ENCODE measurements at regions not wholly inside any gene's neighbourhood (a gene's known extent, or its start where the extent isn't known, plus 50 kb on each side); places are given as distances from the start of the nearest gene placed in this dataset.

DNA sequence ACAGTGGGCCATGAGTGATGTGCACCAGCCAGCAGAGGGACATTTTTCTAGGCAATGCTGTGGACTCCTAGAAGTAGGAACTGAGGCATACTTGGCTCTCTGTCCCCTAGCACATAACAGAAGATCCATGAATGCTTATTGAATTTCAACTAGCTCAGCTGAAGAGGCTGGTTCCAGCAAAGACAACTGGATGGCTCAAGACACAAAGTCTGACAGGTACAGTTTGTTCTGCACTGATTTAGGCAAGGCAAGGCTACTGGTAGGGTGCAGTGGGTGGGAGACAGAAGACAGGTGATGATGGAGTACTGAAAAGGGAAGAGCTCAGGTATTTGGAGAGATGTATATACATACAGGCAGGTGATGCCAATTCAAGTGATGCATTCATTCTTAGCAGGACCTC, 72.4 kb upstream of the USP47 start:
- TF ChIP-seq CTCF (optimal IDR thresholded peaks at IDR 0.05 in 1 of 3, IDR thresholded peaks at IDR 0.05 in 1 of 3, conservative IDR thresholded peaks at IDR 0.05 in 1 of 3; ENCODE audit: extremely low read depth in 1 of 3, insufficient read depth in 2 of 3, low read length in 3 of 3) (no peak), EZH2 (IDR thresholded peaks at IDR 0.05; ENCODE audit: low read length) (no peak)
